Epithelial cell of prostate (primary cell): ENCODE measurements at regions not wholly inside any gene's neighbourhood (a gene's known extent, or its start where the extent isn't known, plus 50 kb on each side); places are given as distances from the start of the nearest gene placed in this dataset.

Experiments
- DNase-seq: peaks from one replicate; pipeline ENCODE4 v3.0.0-alpha.2; 2011; ENCODE audit warnings: low read depth, low spot score
- H3K27ac ChIP-seq: fragments of 450-650 bp; 2 replicates; pipeline ENCODE4 v1.5.1; 2017; ENCODE audit warnings: mild to moderate bottlenecking

- no peak for DNase-seq
Observed at GRCh38 chr16:48011878-48012658, 143.7 kb downstream of the ABCC12 start.

GRCh38 chr16:48011466-48011865, 144.3 kb downstream of the ABCC12 start:
- no peak for DNase-seq
- no peak overlapping the region for H3K27ac ChIP-seq

More at GRCh38 chr16:48011878-48012658, 143.7 kb downstream of the ABCC12 start:
- no peak overlapping the region for H3K27ac ChIP-seq

DNA sequence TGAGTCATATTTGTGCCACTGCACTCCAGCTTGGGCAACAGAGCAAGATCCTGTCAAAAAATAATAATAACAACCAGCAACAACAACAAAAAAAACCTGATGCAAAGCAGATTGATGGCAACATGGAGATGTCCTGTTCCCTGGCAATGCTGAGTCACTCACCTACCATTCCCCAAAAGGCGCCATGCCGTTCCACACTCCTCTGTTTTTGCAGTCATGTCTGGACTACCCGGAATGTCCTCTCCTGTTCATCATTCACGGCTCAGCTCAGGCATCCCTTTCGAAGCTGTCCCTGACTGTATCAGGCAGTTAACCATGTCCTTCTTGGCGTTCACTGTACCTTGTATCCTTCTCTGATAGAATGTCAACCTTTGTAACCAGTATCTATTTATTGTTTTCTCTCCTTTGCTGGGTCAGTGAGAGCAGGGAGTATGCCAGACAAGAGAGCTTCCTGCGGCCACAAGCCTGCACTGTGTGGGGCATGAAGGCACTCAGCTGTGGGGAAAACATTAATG, 147.7 kb downstream of the ABCC12 start:
- DNase-seq, result no peak

DNA sequence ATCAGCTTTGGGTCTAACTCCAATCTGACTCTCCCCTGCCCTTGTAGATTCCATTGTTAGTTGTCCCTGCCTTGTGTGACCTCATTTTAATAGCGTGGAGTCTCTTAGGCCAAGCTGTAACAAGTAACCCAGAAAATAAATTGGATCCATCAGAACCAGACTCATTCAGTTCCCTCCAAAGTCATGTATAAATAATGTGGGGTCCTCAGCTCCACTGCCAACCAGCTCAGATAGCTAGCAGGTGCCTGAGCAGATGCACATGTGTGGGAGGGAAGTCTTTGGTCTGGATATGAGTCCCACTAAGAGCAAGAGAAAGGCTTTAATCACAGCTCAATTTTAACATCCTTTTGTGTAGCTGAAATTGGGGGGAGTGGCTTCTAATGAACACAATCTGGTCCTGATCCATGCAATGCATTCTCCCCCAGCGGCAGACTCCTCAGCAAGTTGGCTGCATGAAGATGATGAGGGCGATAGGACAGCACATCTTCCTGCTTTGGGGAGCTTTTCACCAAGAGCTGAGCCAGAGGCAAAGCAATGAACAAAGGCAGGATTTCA, 151.6 kb downstream of the ABCC12 start:
- DNase-seq, result no peak
- H3K27ac ChIP-seq, result no peak overlapping the region

More for the DNA sequence above, 147.7 kb downstream of the ABCC12 start:
- H3K27ac ChIP-seq, result no peak overlapping the region

GRCh38 chr16:48003206-48003907, 152.4 kb downstream of the ABCC12 start:
- no peak overlapping the region for H3K27ac ChIP-seq
- peak; percentile 80 for DNase-seq

DNA sequence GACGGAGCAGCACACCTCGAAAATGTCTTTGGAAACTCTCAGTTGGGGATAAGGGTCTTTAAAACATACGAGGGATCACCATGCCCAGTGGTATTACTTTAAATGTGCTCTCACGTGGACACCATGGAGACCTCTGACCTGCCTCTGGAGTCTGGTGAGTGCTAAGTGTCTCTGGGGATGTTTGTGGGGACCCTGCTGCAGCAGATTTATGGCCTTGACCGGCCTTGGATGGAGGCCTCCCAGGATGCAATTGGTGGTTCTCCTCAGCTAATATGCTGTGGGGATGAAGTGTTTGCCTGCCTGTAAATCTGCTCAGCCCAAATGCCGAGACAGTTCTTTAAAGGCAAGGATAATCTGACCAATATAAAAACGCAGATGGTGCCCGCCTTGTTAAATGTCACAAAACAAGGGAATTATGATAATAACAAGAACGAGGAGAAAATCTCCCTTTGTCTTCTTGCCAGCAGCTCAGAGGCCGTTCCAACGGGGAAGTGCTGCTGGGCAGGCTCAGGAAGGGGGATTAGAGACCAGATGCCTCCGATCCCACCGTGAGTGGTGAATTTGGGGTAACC, 154.4 kb downstream of the ABCC12 start:
- no peak for DNase-seq
- no peak overlapping the region for H3K27ac ChIP-seq

GRCh38 chr16:48000622-48001021, 155.2 kb downstream of the ABCC12 start:
- no peak for DNase-seq
- H3K27ac ChIP-seq, result no peak overlapping the region

DNA sequence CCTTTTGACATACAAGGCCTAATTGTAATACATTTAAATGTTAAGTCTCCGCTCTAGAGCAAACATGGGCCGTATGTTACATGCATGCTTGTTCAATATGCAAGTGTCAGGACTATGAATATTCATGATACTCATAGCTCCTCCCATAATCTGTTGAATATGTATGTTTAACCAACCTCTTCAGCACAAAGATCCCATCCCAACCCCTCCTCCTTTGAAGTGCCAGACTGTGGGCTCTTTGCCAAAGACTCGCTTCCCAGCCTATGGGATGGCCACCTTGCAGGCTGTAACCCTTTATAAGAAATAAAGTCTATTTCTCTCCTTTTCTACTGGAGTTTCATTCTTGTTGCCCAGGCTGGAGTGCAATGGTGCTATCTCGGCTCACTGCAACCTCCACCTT, 156.2 kb downstream of the ABCC12 start:
- no peak for DNase-seq
- no peak overlapping the region for H3K27ac ChIP-seq

DNA sequence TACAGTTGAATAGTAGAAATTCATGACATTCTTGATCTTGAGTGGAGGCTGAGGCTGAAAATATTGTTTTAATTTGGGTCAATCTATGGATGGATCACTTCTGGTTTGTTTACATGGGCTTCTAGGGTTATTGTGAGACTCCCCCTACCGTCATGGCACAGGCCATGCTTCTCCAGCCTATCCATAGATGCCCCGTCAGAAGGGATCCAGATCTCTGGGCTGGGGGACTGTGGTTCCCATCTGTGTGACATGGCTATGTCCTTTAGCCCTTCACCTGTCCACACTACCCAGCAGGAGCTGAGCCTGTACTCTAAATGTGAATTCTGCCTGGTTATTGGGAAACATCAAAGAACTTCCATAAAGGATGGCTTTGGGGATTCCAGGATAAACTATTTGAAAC, 160.4 kb downstream of the ABCC12 start:
- DNase-seq, result no peak
- H3K27ac ChIP-seq, result no peak overlapping the region

DNA sequence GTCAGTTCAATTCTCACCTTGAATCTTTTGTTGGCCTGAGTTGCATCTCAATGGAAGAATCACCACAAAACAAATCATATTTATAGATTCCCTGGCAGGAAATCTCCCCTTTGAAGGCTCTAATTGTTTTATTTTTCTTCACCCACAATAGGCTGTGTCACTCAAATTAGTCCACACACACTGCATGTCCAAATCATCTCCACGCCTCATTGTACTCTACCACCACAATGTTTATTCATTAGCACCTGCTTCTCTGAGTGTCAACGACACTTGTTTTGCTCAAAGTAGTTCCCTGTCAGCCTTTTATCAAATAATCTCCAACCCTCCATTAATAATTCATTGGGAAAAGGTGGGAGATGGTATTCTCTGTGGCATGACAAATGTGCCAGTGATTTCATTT, 164.3 kb downstream of the ABCC12 start:
- DNase-seq, result no peak
- no peak overlapping the region for H3K27ac ChIP-seq

DNA sequence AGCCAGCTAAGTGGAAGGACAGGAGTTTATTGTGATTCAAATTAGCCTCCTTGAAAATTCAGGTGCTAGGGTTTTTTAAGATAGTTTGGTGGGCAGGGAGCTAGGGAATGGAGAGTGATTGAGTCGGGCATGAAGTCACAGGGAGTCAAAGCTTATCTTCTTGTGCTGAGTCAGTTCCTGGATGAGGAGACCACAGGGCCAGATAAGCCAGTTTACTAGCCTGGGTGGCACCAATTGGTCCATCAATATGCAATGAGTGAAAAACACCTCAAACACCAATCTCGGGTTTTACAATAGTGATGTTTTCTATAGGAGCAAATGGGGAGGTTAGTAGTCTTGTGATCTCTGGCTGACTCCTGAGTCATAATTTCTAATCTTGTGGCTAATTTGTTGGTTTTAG, 165.1 kb downstream of the ABCC12 start:
- no peak for DNase-seq
- H3K27ac ChIP-seq, result no peak overlapping the region

GRCh38 chr16:47987136-47987535, 168.7 kb downstream of the ABCC12 start:
- H3K27ac ChIP-seq, result no peak overlapping the region
- no peak for DNase-seq

- DNase-seq, result no peak
- H3K27ac ChIP-seq, result no peak overlapping the region
Observed at GRCh38 chr16:47986031-47986430, 169.8 kb downstream of the ABCC12 start.

DNA sequence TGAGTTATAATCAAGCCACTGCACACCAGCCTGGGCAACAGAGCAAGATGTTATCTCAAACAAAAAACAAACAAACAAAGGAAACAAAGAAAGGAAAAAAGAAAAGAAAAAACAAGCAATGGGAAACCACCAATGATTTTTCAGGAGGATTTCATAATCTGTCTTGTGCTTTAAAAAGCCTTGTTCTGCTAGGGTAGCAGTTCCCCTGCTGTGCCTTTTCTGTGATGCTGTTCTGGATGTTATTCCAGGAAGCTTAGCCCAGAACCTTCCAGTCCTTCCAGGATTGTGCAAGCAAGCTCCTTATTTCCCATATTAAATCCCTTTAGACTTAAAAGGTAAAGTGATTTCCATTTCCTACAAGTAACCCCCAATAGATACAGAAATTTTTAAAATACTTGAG, 171.1 kb downstream of the ABCC12 start:
- no peak overlapping the region for H3K27ac ChIP-seq
- DNase-seq, result no peak

DNA sequence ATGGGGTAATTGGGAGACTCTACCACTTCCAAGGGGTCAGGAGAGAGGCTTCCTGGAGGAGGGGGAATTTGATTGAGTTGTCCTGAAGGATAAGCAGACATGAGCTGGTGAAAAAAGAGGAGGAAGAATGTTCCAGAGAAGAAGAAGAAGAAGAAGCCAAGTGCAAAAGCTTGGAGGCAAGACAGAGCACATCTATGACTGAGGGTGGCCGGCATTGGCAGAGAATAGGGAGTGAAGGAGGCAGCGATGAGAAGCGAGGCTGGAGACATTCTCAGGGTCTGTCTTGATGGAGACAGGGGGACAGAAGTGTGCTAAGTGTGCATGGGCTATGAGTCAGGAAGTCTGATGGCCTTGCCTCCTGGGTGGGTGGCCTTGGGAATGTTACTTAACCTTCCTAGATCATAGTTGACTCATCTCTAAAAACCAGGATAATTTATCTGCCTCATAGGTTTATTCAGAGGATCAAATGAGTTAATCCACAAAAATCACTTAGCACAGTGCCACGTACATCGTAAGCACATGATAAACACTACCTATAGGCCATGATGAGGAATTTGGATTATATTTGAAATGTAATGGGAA, 171.7 kb downstream of the ABCC12 start:
- no peak overlapping the region for H3K27ac ChIP-seq

DNA sequence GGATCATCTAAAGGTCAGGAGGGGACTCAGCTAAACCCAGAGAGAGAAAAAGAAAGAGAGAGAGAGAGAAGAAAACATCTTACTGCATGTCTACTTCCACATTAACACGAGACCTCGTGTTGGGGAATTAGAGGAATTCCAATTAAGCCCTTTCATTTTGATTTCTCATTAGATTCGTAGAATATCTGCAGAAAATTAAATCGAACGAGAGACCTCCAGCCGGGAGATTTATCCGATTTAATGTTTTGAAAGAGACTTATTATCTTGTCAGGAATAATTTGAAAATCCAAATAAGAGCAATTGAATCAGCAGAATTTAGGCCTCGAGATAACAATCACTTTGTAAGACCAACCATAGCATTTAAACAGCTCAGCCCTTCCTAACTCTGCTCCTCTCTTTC, 175.6 kb downstream of the ABCC12 start:
- DNase-seq, result no peak
- H3K27ac ChIP-seq, result no peak overlapping the region

More for the DNA sequence above, 171.7 kb downstream of the ABCC12 start:
- no peak for DNase-seq

- no peak overlapping the region for H3K27ac ChIP-seq
- DNase-seq, result no peak
Observed at GRCh38 chr16:47979616-47980182, 176.1 kb downstream of the ABCC12 start.

DNA sequence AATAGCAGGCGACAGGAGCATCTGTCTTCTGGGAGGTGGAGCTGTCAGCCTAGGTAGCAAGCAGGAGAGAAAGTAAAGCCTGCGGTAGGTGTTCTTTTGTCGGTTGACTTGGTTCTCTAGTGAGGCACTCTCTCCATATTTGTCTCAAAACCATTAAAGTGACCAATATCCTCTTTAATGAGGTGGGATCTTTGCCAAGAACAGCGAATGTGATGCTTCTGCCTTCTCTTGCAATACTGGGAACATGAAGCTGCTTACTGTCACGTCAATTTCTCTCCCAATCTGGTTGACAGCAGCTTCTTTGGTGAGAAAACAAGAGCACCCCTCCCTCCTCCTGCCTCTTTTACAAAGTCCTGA, 176.7 kb downstream of the ABCC12 start:
- no peak for DNase-seq
- no peak overlapping the region for H3K27ac ChIP-seq

DNA sequence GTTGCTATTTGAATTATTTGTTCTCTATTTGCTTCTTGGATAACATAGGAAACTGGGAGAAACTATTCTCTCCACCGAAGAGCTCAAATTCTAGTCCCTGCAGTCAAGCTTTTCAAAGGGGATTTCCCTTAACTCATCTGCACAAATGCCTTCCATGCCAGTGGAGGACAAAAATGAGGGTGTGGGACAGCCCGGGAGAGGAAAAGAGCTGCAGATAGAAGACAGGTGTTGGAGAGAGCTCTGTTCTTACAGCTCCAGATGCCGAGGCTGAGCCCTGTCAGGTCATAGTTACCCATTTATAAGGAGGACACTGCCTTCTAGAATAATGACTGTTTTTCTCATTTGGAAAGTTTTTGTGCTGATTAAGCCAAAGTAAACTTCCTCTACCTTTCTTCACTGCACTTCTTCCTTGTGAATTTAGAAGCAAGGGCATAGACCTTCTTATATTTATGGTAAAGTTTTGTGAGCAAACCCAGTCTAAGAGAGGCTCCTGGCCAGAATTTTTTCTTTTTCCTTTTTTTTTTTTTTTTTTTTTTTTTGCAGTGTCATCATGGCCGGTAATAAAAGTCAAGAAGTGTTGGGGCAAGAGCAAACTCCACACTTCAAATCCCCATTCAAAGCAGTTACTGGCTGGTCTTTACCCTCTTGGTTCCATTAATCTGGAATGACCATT, 177.2 kb downstream of the ABCC12 start:
- DNase-seq, result no peak
- no peak overlapping the region for H3K27ac ChIP-seq

GRCh38 chr16:47977802-47978201, 178.0 kb downstream of the ABCC12 start:
- DNase-seq, result no peak
- no peak overlapping the region for H3K27ac ChIP-seq
